Liver (tissue), 7 donors: ENCODE measurements at regions not wholly inside any gene's neighbourhood (a gene's known extent, or its start where the extent isn't known, plus 50 kb on each side); places are given as distances from the start of the nearest gene placed in this dataset.

Experiments
- DNase-seq: peaks from one replicate; pipeline ENCODE4 v3.0.0-alpha.2; 2017; ENCODE audit warnings: low spot score
- H3K27ac ChIP-seq, 2 donors: one replicate each; pipeline ENCODE4 v1.7.0; 2013; ENCODE audit warnings: inconsistent platforms in 2 of 2, low read length in 2 of 2, control low read depth in 1 of 2, low read depth in 1 of 2, mild to moderate bottlenecking in 1 of 2
- H3K27me3 ChIP-seq, 4 donors: one replicate each; pipeline versions ENCODE4 v1.6.1 to v1.7.0; 2013; ENCODE audit warnings: low read length in 3 of 4, inconsistent platforms in 1 of 4, mild to moderate bottlenecking in 1 of 4, moderate library complexity in 1 of 4; ENCODE audit not compliant: control insufficient read depth in 4 of 4, insufficient read depth in 4 of 4
- H3K36me3 ChIP-seq, 4 donors: one replicate each; pipeline versions ENCODE4 v1.6.1 to v1.7.0; 2013; ENCODE audit warnings: low read length in 3 of 4, mild to moderate bottlenecking in 3 of 4, low read depth in 1 of 4, moderate library complexity in 1 of 4; ENCODE audit not compliant: control insufficient read depth in 4 of 4, insufficient read depth in 3 of 4
- H3K4me1 ChIP-seq, 4 donors: one replicate each; pipeline versions ENCODE4 v1.6.1 to v1.7.0; 2013; ENCODE audit warnings: low read length in 3 of 4, mild to moderate bottlenecking in 3 of 4, moderate library complexity in 1 of 4; ENCODE audit not compliant: control insufficient read depth in 4 of 4, insufficient read depth in 4 of 4
- H3K4me3 ChIP-seq, 3 donors: one replicate each; pipeline versions ENCODE4 v1.6.1 to v1.7.0; 2013; ENCODE audit warnings: low read length in 3 of 3, control low read depth in 1 of 3, low read depth in 1 of 3, mild to moderate bottlenecking in 1 of 3
- H3K9ac ChIP-seq, 2 donors: one replicate each; pipeline ENCODE4 v1.7.0; 2013; ENCODE audit warnings: low read length in 2 of 2, mild to moderate bottlenecking in 2 of 2, moderate library complexity in 2 of 2, control low read depth in 1 of 2, low read depth in 1 of 2
- H3K9me3 ChIP-seq, 4 donors: one replicate each; pipeline versions ENCODE4 v1.6.1 to v1.7.0; 2013; ENCODE audit warnings: low read length in 3 of 4; ENCODE audit not compliant: control insufficient read depth in 4 of 4
- ATF3 ChIP-seq: IDR thresholded peaks from 2 replicates; pipeline ENCODE4 v1.6.1; 2016; ENCODE audit warnings: antibody characterized with exemption
- EGR1 ChIP-seq, 2 donors: IDR thresholded peaks; 2 replicates each; pipeline ENCODE4 v1.6.1; 2016 to 2018; ENCODE audit warnings: antibody characterized with exemption in 2 of 2, low read depth in 2 of 2
- FOXA2 ChIP-seq: IDR thresholded peaks from 2 replicates; pipeline ENCODE4 v1.6.1; 2016; ENCODE audit warnings: antibody characterized with exemption
- GABPA ChIP-seq, 2 donors: IDR thresholded peaks in 1 of 2; conservative IDR thresholded peaks in 1 of 2; 2 replicates each; pipeline ENCODE4 v1.6.1; 2016; ENCODE audit warnings: antibody characterized with exemption in 2 of 2, mild to moderate bottlenecking in 1 of 2, moderate library complexity in 1 of 2
- HNF4A ChIP-seq, 2 donors: conservative IDR thresholded peaks; 2 replicates each; pipeline ENCODE4 v1.6.1; 2016; ENCODE audit warnings: antibody characterized with exemption in 2 of 2, mild to moderate bottlenecking in 2 of 2
- HNF4G ChIP-seq: IDR thresholded peaks from 2 replicates; pipeline ENCODE4 v1.6.1; 2016; ENCODE audit warnings: antibody characterized with exemption
- RAD21 ChIP-seq, 2 donors: IDR thresholded peaks; 2 replicates each; pipeline ENCODE4 v1.6.1; 2016; ENCODE audit warnings: antibody characterized with exemption in 2 of 2, mild to moderate bottlenecking in 2 of 2
- RXRA ChIP-seq, 2 donors: IDR thresholded peaks; 2 replicates each; pipeline ENCODE4 v1.6.1; 2017 to 2018; ENCODE audit warnings: antibody characterized with exemption in 2 of 2, mild to moderate bottlenecking in 1 of 2
- TAF1 ChIP-seq: conservative IDR thresholded peaks from 2 replicates; pipeline ENCODE4 v1.6.1; 2016; ENCODE audit warnings: antibody characterized with exemption, mild to moderate bottlenecking
- YY1 ChIP-seq: IDR thresholded peaks from 2 replicates; pipeline ENCODE4 v1.6.1; 2016; ENCODE audit warnings: antibody characterized with exemption, mild to moderate bottlenecking
- WGBS: extraction: QIAGEN DNeasy Blood & Tissue Kit; methylation state at CpG from one replicate; pipeline ENCODE4 v1.1.7; 2013; 5-methylcytosine and 5-hydroxymethylcytosine counted together
- TF ChIP-seq, protein P1 (sequence below): IDR thresholded peaks from 2 replicates; pipeline ENCODE4 v1.6.1; 2016; ENCODE audit warnings: antibody characterized with exemption
- TF ChIP-seq, protein P2 (sequence below): IDR thresholded peaks from 2 replicates; pipeline ENCODE4 v1.6.1; 2016; ENCODE audit warnings: antibody characterized with exemption
- donor health status: healthy.
- donor health status: healthy.
- donor health status: healthy.
- donor health status: healthy.

DNA sequence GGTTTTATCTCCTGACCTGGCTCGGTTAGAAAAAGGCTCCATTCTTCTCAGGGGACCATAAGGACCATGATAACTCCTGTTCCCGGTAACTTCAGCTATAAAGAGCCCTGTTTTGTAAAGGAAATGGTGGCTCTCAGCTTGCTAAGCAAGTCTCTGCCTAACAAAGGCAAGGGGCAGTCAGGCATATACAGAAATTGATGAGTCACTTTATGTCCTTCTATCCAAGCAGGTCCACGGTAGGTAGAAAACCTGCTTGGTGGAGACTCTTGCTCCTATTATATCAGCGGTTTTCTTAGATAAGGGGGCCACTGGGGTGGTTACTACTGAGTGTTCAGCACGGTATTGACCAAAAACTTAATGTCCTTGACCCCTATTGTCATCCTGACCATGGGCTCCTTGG lies 203.0 kb upstream of the KLF8 start:
- H3K27me3 ChIP-seq, result no peaks in the 10 kb centered on the region
- no peak overlapping the region for H3K27ac ChIP-seq
- WGBS, result 79% methylated on average over 5 of the region's 5 CpGs
- DNase-seq, result no peak
- H3K9me3 ChIP-seq, result no peaks in the 10 kb centered on the region
- H3K4me1 ChIP-seq, result no peaks in the 10 kb centered on the region
- no peak for TF ChIP-seq GABPA (IDR thresholded peaks at IDR 0.05 in 1 of 2, conservative IDR thresholded peaks at IDR 0.05 in 1 of 2)
- H3K9ac ChIP-seq, result no peak overlapping the region
- H3K36me3 ChIP-seq, result no peaks in the 10 kb centered on the region
- H3K4me3 ChIP-seq, result no peak overlapping the region

GRCh38 chrX:56029691-56030090 lies 202.5 kb upstream of the KLF8 start:
- H3K4me3 ChIP-seq, result no peak overlapping the region
- TF ChIP-seq HNF4A (conservative IDR thresholded peaks at IDR 0.05) (peak in 1 of 2 donors; percentile 29), RXRA (IDR thresholded peaks at IDR 0.05) (no peak)
- no peaks in the 10 kb centered on the region for H3K4me1 ChIP-seq
- no peak for DNase-seq
- H3K9ac ChIP-seq, result no peak overlapping the region
- H3K27ac ChIP-seq, result no peak overlapping the region
- no peaks in the 10 kb centered on the region for H3K9me3 ChIP-seq
- WGBS, result 40% methylated on average over 8 of the region's 8 CpGs
- H3K36me3 ChIP-seq, result no peaks in the 10 kb centered on the region
- H3K27me3 ChIP-seq, result no peaks in the 10 kb centered on the region

DNA sequence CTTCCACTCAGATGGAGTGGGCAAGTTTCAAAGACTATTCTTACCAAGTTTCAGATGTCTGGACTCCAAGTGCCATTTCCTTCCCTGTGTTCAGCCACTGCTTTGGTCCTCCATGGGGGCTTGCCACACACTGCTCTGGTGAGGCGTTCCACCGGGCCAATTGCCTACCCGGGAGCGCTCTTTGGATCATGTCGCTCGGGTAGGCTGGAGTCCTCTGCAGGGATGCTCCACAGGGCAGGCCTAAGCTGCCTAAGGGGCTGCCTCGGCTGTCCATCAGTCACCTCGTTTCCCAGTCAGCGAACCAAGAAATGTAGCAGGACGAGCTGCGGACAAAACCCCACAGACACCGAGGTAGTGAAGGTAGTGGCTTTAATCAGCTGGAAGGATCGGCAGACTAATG lies 200.7 kb upstream of the KLF8 start:
- TF ChIP-seq, protein P1, sequence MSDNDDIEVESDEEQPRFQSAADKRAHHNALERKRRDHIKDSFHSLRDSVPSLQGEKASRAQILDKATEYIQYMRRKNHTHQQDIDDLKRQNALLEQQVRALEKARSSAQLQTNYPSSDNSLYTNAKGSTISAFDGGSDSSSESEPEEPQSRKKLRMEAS, result no peak
- TF ChIP-seq TAF1 (no peak), HNF4G (no peak), RAD21 (IDR thresholded peaks at IDR 0.05) (no peak)
- TF ChIP-seq, protein P2, sequence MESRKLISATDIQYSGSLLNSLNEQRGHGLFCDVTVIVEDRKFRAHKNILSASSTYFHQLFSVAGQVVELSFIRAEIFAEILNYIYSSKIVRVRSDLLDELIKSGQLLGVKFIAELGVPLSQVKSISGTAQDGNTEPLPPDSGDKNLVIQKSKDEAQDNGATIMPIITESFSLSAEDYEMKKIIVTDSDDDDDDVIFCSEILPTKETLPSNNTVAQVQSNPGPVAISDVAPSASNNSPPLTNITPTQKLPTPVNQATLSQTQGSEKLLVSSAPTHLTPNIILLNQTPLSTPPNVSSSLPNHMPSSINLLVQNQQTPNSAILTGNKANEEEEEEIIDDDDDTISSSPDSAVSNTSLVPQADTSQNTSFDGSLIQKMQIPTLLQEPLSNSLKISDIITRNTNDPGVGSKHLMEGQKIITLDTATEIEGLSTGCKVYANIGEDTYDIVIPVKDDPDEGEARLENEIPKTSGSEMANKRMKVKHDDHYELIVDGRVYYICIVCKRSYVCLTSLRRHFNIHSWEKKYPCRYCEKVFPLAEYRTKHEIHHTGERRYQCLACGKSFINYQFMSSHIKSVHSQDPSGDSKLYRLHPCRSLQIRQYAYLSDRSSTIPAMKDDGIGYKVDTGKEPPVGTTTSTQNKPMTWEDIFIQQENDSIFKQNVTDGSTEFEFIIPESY, result no peak
- Histone ChIP-seq H3K4me1 (no peaks in the 10 kb centered on the region), H3K27me3 (no peaks in the 10 kb centered on the region), H3K27ac (no peak overlapping the region), H3K9me3 (no peaks in the 10 kb centered on the region), H3K36me3 (no peaks in the 10 kb centered on the region), H3K9ac (no peak overlapping the region), H3K4me3 (no peak overlapping the region)
- 93% methylated on average over 13 of the region's 13 CpGs for WGBS
- no peak for DNase-seq

- peaks cover 0 to 5% (median 0%) of the 10 kb centered on the region in 4 donors for H3K9me3 ChIP-seq
Measured at GRCh38 chrX:56033495-56034180, 198.5 kb upstream of the KLF8 start.

More at GRCh38 chrX:56033495-56034180, 198.5 kb upstream of the KLF8 start:
- TF ChIP-seq YY1 (no peak), GABPA (IDR thresholded peaks at IDR 0.05 in 1 of 2, conservative IDR thresholded peaks at IDR 0.05 in 1 of 2) (no peak), ATF3 (no peak), TAF1 (no peak), HNF4A (conservative IDR thresholded peaks at IDR 0.05) (no peak), RXRA (IDR thresholded peaks at IDR 0.05) (no peak), FOXA2 (no peak), EGR1 (IDR thresholded peaks at IDR 0.05; ENCODE audit: low read depth in 2 of 2) (no peak)
- TF ChIP-seq, protein P2, result no peak
- TF ChIP-seq, protein P1, result no peak
- no peak for DNase-seq
- WGBS, result 47% methylated on average over 2 of the region's 2 CpGs
- H3K4me1 ChIP-seq, result no peaks in the 10 kb centered on the region
- H3K9ac ChIP-seq, result no peak overlapping the region
- H3K27ac ChIP-seq, result no peak overlapping the region
- H3K4me3 ChIP-seq, result no peak overlapping the region
- H3K27me3 ChIP-seq, result no peaks in the 10 kb centered on the region
- no peaks in the 10 kb centered on the region for H3K36me3 ChIP-seq
